BJ (cell line): ENCODE measurements at regions not wholly inside any gene's neighbourhood (a gene's known extent, or its start where the extent isn't known, plus 50 kb on each side); places are given as distances from the start of the nearest gene placed in this dataset.

ENCODE experiments used
- CTCF ChIA-PET: fragments of 350-600 bp; formaldehyde crosslinking; extraction: SDS; loops from one replicate; lab custom pipeline; 2021; ENCODE audit warnings: antibody characterized with exemption, inconsistent platforms; lab: Yijun Ruan, JAX
- POLR2A ChIA-PET: fragments of 300-600 bp; sonication (Branson Sonifier 250); formaldehyde crosslinking; extraction: SDS; loops from one replicate; lab custom pipeline; 2021; ENCODE audit warnings: antibody characterized with exemption; lab: Charles Lee
- DNase-seq: peaks from one replicate; pipeline ENCODE4 v3.0.0-alpha.2; 2011; ENCODE audit warnings: low read depth
- H3K27me3 ChIP-seq: 2 replicates; pipeline ENCODE4 v1.6.0; 2011; ENCODE audit warnings: low read length; ENCODE audit not compliant: control insufficient read depth, insufficient read depth
- H3K36me3 ChIP-seq: 2 replicates; pipeline ENCODE4 v1.5.1; 2011; ENCODE audit warnings: low read length; ENCODE audit not compliant: control insufficient read depth, insufficient read depth
- H3K4me3 ChIP-seq: 2 replicates; pipeline ENCODE4 v1.5.1; 2011; ENCODE audit warnings: low read depth, mild to moderate bottlenecking, control low read depth, low read length
- TF ChIP-seq, protein P1 (sequence below): IDR thresholded peaks from 2 replicates; pipeline ENCODE4 v1.5.1; 2011; ENCODE audit warnings: low read depth, mild to moderate bottlenecking, control low read depth, inconsistent platforms, low read length, moderate library complexity; ENCODE audit not compliant: insufficient read depth

DNA sequence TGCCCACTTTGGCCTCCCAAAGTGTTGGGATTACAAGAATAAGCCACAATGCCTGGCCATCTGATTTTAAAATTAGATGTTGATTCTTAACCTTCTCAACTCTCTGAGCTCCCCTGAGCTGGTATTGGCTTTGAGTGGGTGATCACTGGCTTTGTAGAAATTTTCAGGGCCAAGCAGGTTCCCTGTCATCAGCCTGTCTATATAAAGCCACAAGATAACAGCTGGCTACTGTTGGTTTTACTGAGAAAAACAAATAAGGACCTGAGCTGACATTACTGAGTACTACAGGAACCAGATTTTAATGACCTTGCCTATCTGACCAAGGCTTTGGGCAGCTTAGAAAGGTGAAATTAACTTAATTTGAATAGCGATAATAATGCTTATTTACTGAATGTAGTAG, 153.6 kb downstream of the MSX2 start:
- ChIA-PET POLR2A (no interaction called here), CTCF (no interaction called here)
- Histone ChIP-seq H3K27me3 (no peaks in the 10 kb centered on the region), H3K36me3 (no peaks in the 10 kb centered on the region), H3K4me3 (no peak overlapping the region)
- TF ChIP-seq, protein P1, sequence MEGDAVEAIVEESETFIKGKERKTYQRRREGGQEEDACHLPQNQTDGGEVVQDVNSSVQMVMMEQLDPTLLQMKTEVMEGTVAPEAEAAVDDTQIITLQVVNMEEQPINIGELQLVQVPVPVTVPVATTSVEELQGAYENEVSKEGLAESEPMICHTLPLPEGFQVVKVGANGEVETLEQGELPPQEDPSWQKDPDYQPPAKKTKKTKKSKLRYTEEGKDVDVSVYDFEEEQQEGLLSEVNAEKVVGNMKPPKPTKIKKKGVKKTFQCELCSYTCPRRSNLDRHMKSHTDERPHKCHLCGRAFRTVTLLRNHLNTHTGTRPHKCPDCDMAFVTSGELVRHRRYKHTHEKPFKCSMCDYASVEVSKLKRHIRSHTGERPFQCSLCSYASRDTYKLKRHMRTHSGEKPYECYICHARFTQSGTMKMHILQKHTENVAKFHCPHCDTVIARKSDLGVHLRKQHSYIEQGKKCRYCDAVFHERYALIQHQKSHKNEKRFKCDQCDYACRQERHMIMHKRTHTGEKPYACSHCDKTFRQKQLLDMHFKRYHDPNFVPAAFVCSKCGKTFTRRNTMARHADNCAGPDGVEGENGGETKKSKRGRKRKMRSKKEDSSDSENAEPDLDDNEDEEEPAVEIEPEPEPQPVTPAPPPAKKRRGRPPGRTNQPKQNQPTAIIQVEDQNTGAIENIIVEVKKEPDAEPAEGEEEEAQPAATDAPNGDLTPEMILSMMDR, result no peak
- no peak for DNase-seq

DNA sequence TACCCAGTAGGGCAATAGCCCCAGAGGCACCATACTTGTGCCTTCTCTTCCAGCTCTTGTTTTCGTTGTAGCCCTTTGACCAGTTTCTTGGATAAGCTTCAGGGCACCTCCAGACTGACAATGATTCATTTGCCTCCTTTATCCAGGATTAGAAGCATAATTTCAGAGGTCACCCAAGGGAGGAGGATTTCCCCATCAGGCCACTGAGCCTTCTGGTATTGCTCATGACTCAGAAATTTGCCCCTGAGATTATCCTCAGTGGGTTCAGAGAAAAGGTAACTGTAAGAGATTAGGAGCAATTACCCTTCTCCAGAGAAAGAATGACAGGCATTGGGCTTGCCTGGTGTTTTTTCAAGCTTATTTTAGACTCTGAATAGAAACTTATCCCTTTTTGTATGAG, 147.9 kb downstream of the MSX2 start:
- TF ChIP-seq, protein P1, result no peak
- no peak overlapping the region for H3K4me3 ChIP-seq
- no peaks in the 10 kb centered on the region for H3K36me3 ChIP-seq
- ChIA-PET CTCF (interaction anchor here (1.7 kb wide), 1 partner anchor 38 kb away, joined by 5 read pairs; no protein-coding TSS in a partner anchor), POLR2A (no interaction called here)
- no peak for DNase-seq
- no peaks in the 10 kb centered on the region for H3K27me3 ChIP-seq

DNA sequence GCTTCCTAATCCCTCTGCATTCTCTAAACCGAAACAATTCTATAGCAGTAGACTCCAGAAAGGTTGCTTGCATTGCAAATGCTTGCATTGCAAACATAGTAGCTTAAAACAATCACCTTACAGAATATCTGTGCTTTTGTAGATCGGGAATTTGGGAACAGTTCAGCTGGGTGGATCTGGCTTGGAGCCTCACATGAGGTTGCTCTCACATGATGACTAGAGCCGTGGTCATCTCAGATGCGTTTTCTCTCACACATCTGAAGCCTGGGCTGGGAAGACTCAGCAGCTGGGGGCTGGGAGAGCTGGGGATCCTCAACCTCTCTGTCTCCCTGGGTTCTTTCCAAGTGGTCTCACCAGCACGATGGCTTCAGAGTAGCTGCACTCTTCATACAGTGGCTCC, 127.8 kb downstream of the MSX2 start:
- DNase-seq, result no peak
- TF ChIP-seq, protein P1, result no peak
- POLR2A ChIA-PET, result no interaction called here

GRCh38 chr5:174850565-174851169, 126.3 kb downstream of the MSX2 start:
- CTCF ChIA-PET, result no interaction called here

More for the DNA sequence above, 127.8 kb downstream of the MSX2 start:
- Histone ChIP-seq H3K4me3 (no peak overlapping the region), H3K36me3 (no peaks in the 10 kb centered on the region), H3K27me3 (no peaks in the 10 kb centered on the region; the same call in 1 of the 2 replicates)
- CTCF ChIA-PET, result no interaction called here

GRCh38 chr5:174849426-174849825, 125.0 kb downstream of the MSX2 start:
- no peaks in the 10 kb centered on the region; the same call in 1 of the 2 replicates for H3K27me3 ChIP-seq
- no peak for DNase-seq
- TF ChIP-seq, protein P1, result no peak
- no peak overlapping the region for H3K4me3 ChIP-seq
- ChIA-PET POLR2A (no interaction called here), CTCF (no interaction called here)
- H3K36me3 ChIP-seq, result no peaks in the 10 kb centered on the region

More at GRCh38 chr5:174850565-174851169, 126.3 kb downstream of the MSX2 start:
- POLR2A ChIA-PET, result no interaction called here
- DNase-seq, result no peak
- TF ChIP-seq, protein P1, result no peak
- Histone ChIP-seq H3K4me3 (no peak overlapping the region), H3K27me3 (no peaks in the 10 kb centered on the region; the same call in 1 of the 2 replicates), H3K36me3 (no peaks in the 10 kb centered on the region)
